Adrenal gland (tissue), 9 donors: ENCODE measurements at regions not wholly inside any gene's neighbourhood (a gene's known extent, or its start where the extent isn't known, plus 50 kb on each side); places are given as distances from the start of the nearest gene placed in this dataset.
"Not testable (repeated sequence)": the region's sequence is repeated elsewhere in the genome, so short reads cannot be mapped to it uniquely, and the experiment has no call there.

Experiments used
- DNase-seq, 7 donors: peaks; one replicate each; pipeline ENCODE4 v3.0.0-alpha.2; 2019 to 2020
- H3K27ac ChIP-seq, 5 donors: fragments of 200-600 bp; sonication (generic) in 4 of 5; 1 replicate in 3 of 5; 2 replicates in 2 of 5; pipeline versions ENCODE4 v1.5.1 to v1.8.0; 2016 to 2020; ENCODE audit warnings: mild to moderate bottlenecking in 1 of 5
- H3K27me3 ChIP-seq: fragments of 200-600 bp; 2 replicates; pipeline ENCODE4 v1.8.0; 2021
- H3K36me3 ChIP-seq, 2 donors: fragments of 200-600 bp; replicated peaks in 1 of 2; 1 replicate in 1 of 2; 2 replicates in 1 of 2; pipeline versions ENCODE4 v1.5.1 to v1.8.0; 2018 to 2022
- H3K4me1 ChIP-seq, 2 donors: fragments of 200-600 bp; replicated peaks in 1 of 2; 1 replicate in 1 of 2; 2 replicates in 1 of 2; pipeline versions ENCODE4 v1.5.1 to v1.8.0; 2018 to 2021
- H3K4me3 ChIP-seq, 4 donors: fragments of 200-600 bp; sonication (generic) in 3 of 4; one replicate each; pipeline ENCODE4 v1.5.1; 2016 to 2018
- H3K9me3 ChIP-seq, 3 donors: fragments of 200-600 bp; sonication (generic) in 1 of 3; replicated peaks in 1 of 3; 1 replicate in 2 of 3; 2 replicates in 1 of 3; pipeline versions ENCODE4 v1.5.1 to v1.8.0; 2016 to 2021
- POLR2A ChIP-seq, 2 donors: fragments of 450-650 bp; IDR thresholded peaks; one replicate each; pipeline ENCODE4 v1.6.1; 2017; ENCODE audit warnings: antibody characterized with exemption in 2 of 2, mild to moderate bottlenecking in 2 of 2, moderate library complexity in 1 of 2
- WGBS, 4 donors: extraction: QIAGEN DNeasy Blood & Tissue Kit in 2 of 4; methylation state at CpG; one replicate each; pipeline versions ENCODE4 v1.1.5 to v1.1.7; 2013 to 2017; 5-methylcytosine and 5-hydroxymethylcytosine counted together
- intact Hi-C, 2 donors: fragments of 100-400 bp; cut with DNase I; formaldehyde crosslinking; loops; one replicate each; pipeline versions ENCODE4 v1.14.1 to v1.15.0; 2022 to 2023
- TF ChIP-seq, protein P1 (sequence below), 6 experiments: fragments of 450-650 bp in 4 of 6; fragments of 200-600 bp in 2 of 6; sonication (generic) in 1 of 6; IDR thresholded peaks; 1 replicate in 5 of 6; 2 replicates in 1 of 6; pipeline versions ENCODE4 v1.5.1 to v1.8.0; 2016 to 2021; ENCODE audit warnings: antibody characterized with exemption in 6 of 6, mild to moderate bottlenecking in 2 of 6, moderate library complexity in 1 of 6
- donor health status: healthy with polysubstance abuse.
- donor health status: Bipolar disorder and iron deficiency.
- donor health status: DM: yes; HTN: yes; CAD: no.
- donor health status: DM: no; HTN: no; CAD: no.
- donor health status: DM: no; HTN: no; CAD: no.

DNA sequence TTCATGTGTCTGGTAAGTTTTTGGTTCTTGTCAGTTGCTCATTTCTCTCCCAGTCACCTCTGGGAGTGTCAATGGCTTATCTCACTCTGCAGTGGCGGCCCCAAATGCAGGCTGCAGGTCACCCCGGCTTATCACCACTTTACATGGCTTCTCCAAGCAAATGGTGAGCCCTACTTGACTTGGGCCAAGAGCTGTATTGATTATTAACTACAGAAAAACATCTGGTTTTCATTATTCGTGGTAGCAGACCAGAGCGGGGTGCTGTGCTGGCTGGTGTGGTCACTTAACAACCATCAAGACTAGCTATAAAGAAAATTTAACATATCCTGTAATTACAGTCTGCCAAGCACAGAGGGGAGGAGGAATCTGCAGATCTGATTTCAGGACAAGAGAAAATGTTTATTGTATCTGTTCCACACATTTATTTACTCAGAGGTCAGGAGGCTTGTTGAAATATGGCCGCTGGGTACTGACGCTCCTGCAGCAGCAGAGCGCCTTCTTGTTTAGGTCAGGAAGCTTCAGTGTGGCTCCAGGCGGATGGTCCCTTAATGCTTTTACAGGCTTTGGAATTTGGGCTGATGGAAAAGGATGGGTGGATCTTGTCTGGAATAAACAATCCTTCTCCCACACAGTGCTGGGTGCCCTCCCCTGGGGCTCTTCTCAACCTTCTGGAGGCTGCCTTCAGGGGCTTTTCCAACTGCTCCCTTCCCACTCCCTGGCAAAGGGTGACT, 87.8 kb downstream of the HLX start:
- Histone ChIP-seq H3K36me3 (no peaks in the 10 kb centered on the region), H3K4me1 (no peaks in the 10 kb centered on the region), H3K9me3 (no peaks in the 10 kb centered on the region), H3K27me3 (no peaks in the 10 kb centered on the region), H3K4me3 (no peak overlapping the region), H3K27ac (no peak overlapping the region)
- TF ChIP-seq POLR2A (IDR thresholded peaks at IDR 0.05) = no peak
- TF ChIP-seq, protein P1, sequence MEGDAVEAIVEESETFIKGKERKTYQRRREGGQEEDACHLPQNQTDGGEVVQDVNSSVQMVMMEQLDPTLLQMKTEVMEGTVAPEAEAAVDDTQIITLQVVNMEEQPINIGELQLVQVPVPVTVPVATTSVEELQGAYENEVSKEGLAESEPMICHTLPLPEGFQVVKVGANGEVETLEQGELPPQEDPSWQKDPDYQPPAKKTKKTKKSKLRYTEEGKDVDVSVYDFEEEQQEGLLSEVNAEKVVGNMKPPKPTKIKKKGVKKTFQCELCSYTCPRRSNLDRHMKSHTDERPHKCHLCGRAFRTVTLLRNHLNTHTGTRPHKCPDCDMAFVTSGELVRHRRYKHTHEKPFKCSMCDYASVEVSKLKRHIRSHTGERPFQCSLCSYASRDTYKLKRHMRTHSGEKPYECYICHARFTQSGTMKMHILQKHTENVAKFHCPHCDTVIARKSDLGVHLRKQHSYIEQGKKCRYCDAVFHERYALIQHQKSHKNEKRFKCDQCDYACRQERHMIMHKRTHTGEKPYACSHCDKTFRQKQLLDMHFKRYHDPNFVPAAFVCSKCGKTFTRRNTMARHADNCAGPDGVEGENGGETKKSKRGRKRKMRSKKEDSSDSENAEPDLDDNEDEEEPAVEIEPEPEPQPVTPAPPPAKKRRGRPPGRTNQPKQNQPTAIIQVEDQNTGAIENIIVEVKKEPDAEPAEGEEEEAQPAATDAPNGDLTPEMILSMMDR (IDR thresholded peaks at IDR 0.05) = no peak
- no peak for DNase-seq
- intact Hi-C loops = no loop called here
- 63 to 74% (median 71%) methylated on average over 8 of the region's 8 CpGs for WGBS, 4 donors

DNA sequence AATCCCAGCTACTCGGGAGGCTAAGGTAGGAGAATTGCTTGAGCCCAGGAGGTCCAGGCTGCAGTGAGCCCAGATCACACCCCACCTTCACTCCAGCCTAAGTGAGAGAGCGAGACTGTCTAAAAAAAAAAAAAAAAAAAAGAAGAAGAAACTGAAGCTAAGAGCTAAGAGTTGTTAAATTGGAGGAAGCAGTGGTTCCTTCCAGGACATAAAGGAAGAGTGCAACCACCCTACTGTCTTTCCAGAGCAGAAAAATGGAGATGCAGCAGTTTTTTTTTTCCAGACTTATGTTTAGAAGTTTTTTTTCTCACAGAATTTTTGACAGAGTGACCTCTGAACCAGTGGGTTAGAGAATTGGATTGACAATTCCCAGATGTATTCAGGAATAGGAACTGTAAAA, 88.7 kb downstream of the HLX start:
- H3K27ac ChIP-seq = no peak overlapping the region
- 67 to 80% (median 70%) methylated on average over 2 of the region's 2 CpGs for WGBS, 4 donors
- no peak for TF ChIP-seq POLR2A (IDR thresholded peaks at IDR 0.05)
- TF ChIP-seq, protein P1 (IDR thresholded peaks at IDR 0.05) = no peak
- no peaks in the 10 kb centered on the region for H3K27me3 ChIP-seq
- H3K4me3 ChIP-seq = no peak overlapping the region
- intact Hi-C loops = no loop called here
- no peaks in the 10 kb centered on the region for H3K36me3 ChIP-seq
- H3K9me3 ChIP-seq = no peaks in the 10 kb centered on the region
- no peaks in the 10 kb centered on the region for H3K4me1 ChIP-seq
- no peak for DNase-seq

DNA sequence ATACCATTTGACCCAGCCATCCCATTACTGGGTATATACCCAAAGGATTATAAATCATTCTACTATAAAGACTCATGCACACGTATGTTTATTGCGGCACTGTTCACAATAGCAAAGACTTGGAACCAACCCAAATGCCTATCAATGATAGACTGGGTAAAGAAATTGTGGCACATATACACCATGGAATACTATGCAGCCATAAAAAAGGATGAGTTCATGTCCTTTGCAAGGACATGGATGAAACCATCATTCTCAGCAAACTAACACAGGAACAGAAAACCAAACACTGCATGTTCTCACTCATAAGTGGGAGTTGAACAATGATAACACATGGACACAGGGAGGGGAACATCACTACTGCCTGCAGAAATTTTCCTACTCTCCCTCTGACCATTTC, 90.0 kb downstream of the HLX start:
- H3K27ac ChIP-seq, intact Hi-C loops, H3K4me1 ChIP-seq, H3K9me3 ChIP-seq, DNase-seq, H3K36me3 ChIP-seq, H3K27me3 ChIP-seq, H3K4me3 ChIP-seq: not testable (repeated sequence)
- 78 to 90% (median 85%) methylated on average over 2 of the region's 2 CpGs for WGBS, 4 donors

DNA sequence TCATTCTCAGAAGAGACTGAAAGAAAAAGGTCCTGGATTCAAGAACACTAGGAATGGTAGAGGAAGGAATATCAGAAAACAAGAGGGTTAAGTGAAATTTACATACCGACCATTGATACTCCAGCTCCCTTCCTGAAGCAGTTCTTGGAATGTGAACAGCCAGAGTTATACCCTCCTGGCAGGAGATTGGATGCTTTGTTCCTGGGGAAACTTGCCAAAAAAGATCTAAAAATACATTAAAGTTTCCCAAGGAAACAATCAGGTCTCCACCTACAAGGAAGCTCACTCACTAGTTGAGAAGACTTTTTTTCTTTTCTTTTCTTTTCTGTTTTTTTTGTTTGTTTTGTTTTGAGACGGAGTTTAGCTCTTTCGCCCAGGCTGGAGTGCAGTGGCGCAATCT, 91.1 kb downstream of the HLX start:
- Histone ChIP-seq H3K9me3 (no peaks in the 10 kb centered on the region), H3K36me3 (no peaks in the 10 kb centered on the region), H3K4me3 (no peak overlapping the region), H3K27me3 (no peaks in the 10 kb centered on the region), H3K27ac (no peak overlapping the region), H3K4me1 (no peaks in the 10 kb centered on the region)
- intact Hi-C loops = no loop called here
- DNase-seq = no peak
- 62 to 71% (median 65%) methylated on average over 4 of the region's 4 CpGs for WGBS, 4 donors
- TF ChIP-seq, protein P1 (IDR thresholded peaks at IDR 0.05) = no peak
- TF ChIP-seq POLR2A (IDR thresholded peaks at IDR 0.05) = no peak

DNA sequence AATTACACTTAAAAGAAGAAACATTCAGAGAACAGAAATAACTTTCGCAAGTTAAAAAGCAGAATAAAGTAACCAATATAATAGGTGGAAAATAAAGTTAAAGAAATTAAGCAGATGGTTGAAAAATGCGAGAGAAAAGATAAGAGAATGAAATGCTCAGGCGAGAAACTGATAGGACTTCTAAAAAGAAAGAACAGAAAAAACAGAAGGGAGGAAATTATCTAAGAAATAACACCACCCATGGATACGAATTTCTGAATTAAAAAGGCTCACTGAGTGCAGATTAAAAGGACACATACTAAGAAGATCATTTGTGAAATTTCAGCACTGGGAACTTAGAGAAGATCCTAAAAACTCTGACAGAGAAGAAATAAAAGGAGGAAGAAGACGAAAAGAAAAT, 92.0 kb downstream of the HLX start:
- no peaks in the 10 kb centered on the region for H3K27me3 ChIP-seq
- no peak overlapping the region for H3K27ac ChIP-seq
- H3K9me3 ChIP-seq = no peaks in the 10 kb centered on the region
- no peaks in the 10 kb centered on the region for H3K36me3 ChIP-seq
- TF ChIP-seq, protein P1 (IDR thresholded peaks at IDR 0.05) = no peak
- no peak for TF ChIP-seq POLR2A (IDR thresholded peaks at IDR 0.05)
- H3K4me3 ChIP-seq = no peak overlapping the region
- 70 to 83% (median 78%) methylated on average over 5 of the region's 5 CpGs for WGBS, 4 donors
- H3K4me1 ChIP-seq = no peaks in the 10 kb centered on the region
- no peak for DNase-seq
- intact Hi-C loops = no loop called here
